ENCODE measurements at regions not wholly inside any gene's neighbourhood (a gene's known extent, or its start where the extent isn't known, plus 50 kb on each side); places are given as distances from the start of the nearest gene placed in this dataset.
A peak's percentile ranks its signal among the peaks of the same experiment; 100 is the strongest.

DNA sequence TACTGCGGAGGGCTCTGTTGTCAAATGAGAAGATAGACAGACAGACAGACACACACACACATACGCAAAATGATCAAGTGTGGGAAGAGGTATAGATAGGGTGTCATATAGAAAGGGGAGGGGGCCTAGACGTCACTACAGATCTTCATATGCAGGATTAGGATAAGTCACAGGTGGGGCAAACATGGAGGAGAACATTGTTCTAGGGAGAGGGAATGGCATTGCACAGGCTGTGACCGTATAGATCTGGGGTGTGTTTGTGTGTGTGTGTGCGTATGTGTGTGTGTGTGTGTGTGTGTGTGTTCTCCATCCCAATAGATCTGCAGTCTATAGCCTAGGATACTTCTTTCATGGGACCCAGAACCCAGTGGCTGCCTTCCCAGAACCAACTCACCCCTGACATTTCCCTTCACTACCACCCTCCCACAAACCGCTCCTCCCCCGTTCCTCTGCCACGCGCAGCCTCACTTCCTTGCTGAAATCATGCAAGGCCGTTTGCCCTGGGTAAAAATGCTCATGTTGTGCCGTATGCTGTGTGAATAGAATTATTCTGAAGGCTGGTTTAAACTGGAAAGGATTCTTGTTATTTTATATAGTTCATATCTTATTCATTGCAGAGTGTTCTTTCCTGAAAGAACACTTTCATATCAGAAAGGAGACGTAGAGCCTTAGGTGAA is 50.5 kb upstream of the CCL1 start:
- DNase-seq = peak in 1 of 2 donors; percentile 43

- DNase-seq = peak in 1 of 2 donors; percentile 47
These were observed 50.0 kb upstream of the CCL1 start for GRCh38 chr17:34412965-34413441.

Data from bone marrow (tissue), 2 donors.